Pancreas (tissue), 10 donors: ENCODE measurements at regions not wholly inside any gene's neighbourhood (a gene's known extent, or its start where the extent isn't known, plus 50 kb on each side); places are given as distances from the start of the nearest gene placed in this dataset.
A peak's percentile ranks its signal among the peaks of the same experiment; 100 is the strongest.

Source experiments
- ATAC-seq, 4 donors: fragments of 200-7000 bp; cut with Tn5 transposase; one replicate each; pipeline versions ENCODE4 v1.8.0 to v1.9.1; 2020; ENCODE audit warnings: mild to moderate bottlenecking in 4 of 4, moderate library complexity in 4 of 4
- DNase-seq, 6 donors: peaks; one replicate each; pipeline ENCODE4 v3.0.0-alpha.2; 2020
- FAIRE-seq: peaks from 2 replicates; lab custom pipeline; 2012; peaks lifted over from hg19 to GRCh38; lab: Jason Lieb, UNC
- H3K27ac ChIP-seq, 4 donors: fragments of 200-600 bp; sonication (generic); 1 replicate in 3 of 4; 2 replicates in 1 of 4; pipeline versions ENCODE4 v1.5.0 to v1.8.0; 2020
- H3K27me3 ChIP-seq, 4 donors: fragments of 200-600 bp; one replicate each; pipeline ENCODE4 v1.8.0; 2021
- H3K36me3 ChIP-seq, 3 donors: fragments of 200-600 bp; sonication (generic) in 1 of 3; one replicate each; pipeline versions ENCODE4 v1.5.0 to v1.8.0; 2020 to 2021
- H3K4me1 ChIP-seq, 3 donors: fragments of 200-600 bp; one replicate each; pipeline ENCODE4 v1.8.0; 2021
- H3K4me3 ChIP-seq, 4 donors: fragments of 200-600 bp; sonication (generic) in 2 of 4; one replicate each; pipeline versions ENCODE4 v1.5.0 to v1.8.0; 2020 to 2021
- H3K9me3 ChIP-seq, 4 donors: fragments of 200-600 bp; one replicate each; pipeline ENCODE4 v1.8.0; 2021
- CTCF ChIP-seq, 4 donors: fragments of 200-600 bp; sonication (generic) in 3 of 4; IDR thresholded peaks; one replicate each; pipeline versions ENCODE4 v1.5.0 to v1.8.0; 2021; ENCODE audit warnings: antibody characterized with exemption in 4 of 4
- WGBS, 2 donors: extraction: QIAGEN DNeasy Blood & Tissue Kit; methylation state at CpG; one replicate each; pipeline ENCODE4 v1.1.7; 2013; 5-methylcytosine and 5-hydroxymethylcytosine counted together
- intact Hi-C, 3 donors: fragments of 100-400 bp; cut with DNase I; formaldehyde crosslinking; loops; one replicate each; pipeline versions ENCODE4 v1.11.1 to v1.14.2; 2022
- donor health status: healthy with polysubstance abuse.
- donor health status: DM: no; HTN: no; CAD: no; lungs with moderate emphysema.
- donor health status: DM: no; HTN: no; CAD: no.
- donor health status: control.
- donor health status: control.
- donor health status: Bipolar disorder and iron deficiency.
- donor health status: DM: yes; HTN: yes; CAD: no.
- donor health status: DM: no; HTN: no; CAD: no.
- donor health status: DM: no; HTN: no; CAD: no.
- donor health status: DM: yes; HTN: yes; CAD: no.

GRCh38 chr22:49266561-49267519, 560.8 kb downstream of the BRD1 start:
- TF ChIP-seq CTCF (IDR thresholded peaks at IDR 0.05), result no peak
- no peaks in the 10 kb centered on the region for H3K36me3 ChIP-seq
- DNase-seq, result no peak
- 41 to 48% methylated on average over 51 to 53 of the region's 53 CpGs for WGBS, 2 donors
- peaks cover 0 to 6% (median 0%) of the 10 kb centered on the region in 4 donors for H3K27me3 ChIP-seq
- H3K27ac ChIP-seq, result no peak overlapping the region
- no peaks in the 10 kb centered on the region for H3K4me1 ChIP-seq
- FAIRE-seq, result no peak
- no peak overlapping the region for H3K4me3 ChIP-seq
- H3K9me3 ChIP-seq, result no peaks in the 10 kb centered on the region
- intact Hi-C loops, result no loop called here
- no peak for ATAC-seq

- no peak for TF ChIP-seq CTCF (IDR thresholded peaks at IDR 0.05)
- Histone ChIP-seq H3K4me1 (no peaks in the 10 kb centered on the region), H3K36me3 (no peaks in the 10 kb centered on the region), H3K9me3 (no peaks in the 10 kb centered on the region), H3K27me3 (peaks cover 0 to 6% (median 0%) of the 10 kb centered on the region in 4 donors), H3K27ac (no peak overlapping the region), H3K4me3 (no peak overlapping the region)
- ATAC-seq (no peak), FAIRE-seq (no peak), DNase-seq (no peak)
- 64 to 78% methylated on average over 11 of the region's 11 CpGs for WGBS, 2 donors
- intact Hi-C loops, result no loop called here
Measured at GRCh38 chr22:49264696-49265095, 563.0 kb downstream of the BRD1 start.

GRCh38 chr22:49263101-49263500, 564.6 kb downstream of the BRD1 start:
- no peak for TF ChIP-seq CTCF (IDR thresholded peaks at IDR 0.05)
- FAIRE-seq (no peak), DNase-seq (peak in 1 of 6 donors; percentile 32), ATAC-seq (no peak)
- H3K36me3 ChIP-seq, result no peaks in the 10 kb centered on the region
- H3K27ac ChIP-seq, result no peak overlapping the region
- no peak overlapping the region for H3K4me3 ChIP-seq
- 78 to 90% methylated on average over 15 of the region's 15 CpGs for WGBS, 2 donors
- intact Hi-C loops, result no loop called here
- peaks cover 0 to 6% (median 0%) of the 10 kb centered on the region in 4 donors for H3K27me3 ChIP-seq
- no peaks in the 10 kb centered on the region for H3K9me3 ChIP-seq
- H3K4me1 ChIP-seq, result no peaks in the 10 kb centered on the region

GRCh38 chr22:49262167-49262566, 565.5 kb downstream of the BRD1 start:
- Histone ChIP-seq H3K4me3 (no peak overlapping the region), H3K36me3 (no peaks in the 10 kb centered on the region), H3K9me3 (no peaks in the 10 kb centered on the region), H3K4me1 (no peaks in the 10 kb centered on the region), H3K27me3 (no peaks in the 10 kb centered on the region), H3K27ac (no peak overlapping the region)
- intact Hi-C loops, result no loop called here
- no peak for TF ChIP-seq CTCF (IDR thresholded peaks at IDR 0.05)
- WGBS, 2 donors, result 67 to 78% methylated on average over 12 of the region's 12 CpGs
- no peak for FAIRE-seq
- peak in 1 of 6 donors; percentile 33 for DNase-seq
- ATAC-seq, result no peak

- peak in 1 of 6 donors; percentile 41 for DNase-seq
- Histone ChIP-seq H3K9me3 (no peaks in the 10 kb centered on the region), H3K4me1 (no peaks in the 10 kb centered on the region), H3K27me3 (no peaks in the 10 kb centered on the region), H3K4me3 (no peak overlapping the region), H3K36me3 (no peaks in the 10 kb centered on the region), H3K27ac (no peak overlapping the region)
- FAIRE-seq, result no peak
- 61 to 74% methylated on average over 17 of the region's 17 CpGs for WGBS, 2 donors
- ATAC-seq, result no peak
- no peak for TF ChIP-seq CTCF (IDR thresholded peaks at IDR 0.05)
- intact Hi-C loops, result no loop called here
Measured at GRCh38 chr22:49261616-49262015, 566.1 kb downstream of the BRD1 start.
